Skeletal muscle tissue (tissue), 4 donors: ENCODE measurements at regions not wholly inside any gene's neighbourhood (a gene's known extent, or its start where the extent isn't known, plus 50 kb on each side); places are given as distances from the start of the nearest gene placed in this dataset. TPM values are rescaled to one million over a fixed set of nuclear protein-coding genes. Genes with fewer than 3 reads are reported as not detected.

Experiments used
- H3K27ac ChIP-seq: one replicate; pipeline ENCODE4 v1.7.0; 2013; ENCODE audit warnings: mild to moderate bottlenecking, low read depth, low read length, inconsistent platforms
- H3K27me3 ChIP-seq, 3 donors: one replicate each; pipeline ENCODE4 v1.7.0; 2013; ENCODE audit warnings: low read length in 3 of 3; ENCODE audit not compliant: control insufficient read depth in 3 of 3, insufficient read depth in 3 of 3
- H3K36me3 ChIP-seq, 3 donors: one replicate each; pipeline ENCODE4 v1.7.0; 2013; ENCODE audit warnings: low read length in 3 of 3; ENCODE audit not compliant: control insufficient read depth in 3 of 3, insufficient read depth in 3 of 3
- H3K4me1 ChIP-seq, 3 donors: one replicate each; pipeline ENCODE4 v1.7.0; 2013; ENCODE audit warnings: low read length in 3 of 3, mild to moderate bottlenecking in 3 of 3; ENCODE audit not compliant: control insufficient read depth in 3 of 3, insufficient read depth in 3 of 3
- H3K4me3 ChIP-seq, 3 donors: one replicate each; pipeline ENCODE4 v1.7.0; 2013; ENCODE audit warnings: low read length in 3 of 3
- H3K9ac ChIP-seq, 3 donors: one replicate each; pipeline ENCODE4 v1.7.0; 2013; ENCODE audit warnings: low read length in 3 of 3, mild to moderate bottlenecking in 3 of 3, moderate library complexity in 2 of 3, low read depth in 1 of 3
- H3K9me3 ChIP-seq, 3 donors: one replicate each; pipeline ENCODE4 v1.7.0; 2013; ENCODE audit warnings: low read length in 3 of 3; ENCODE audit not compliant: control insufficient read depth in 3 of 3
- small RNA-seq: library from RNA; depleted of rRNA; stranded (forward); fragments of <200 nt; gene quantifications from one replicate; pipeline ENCODE3, GENCODE V24; 2014
- donor health status: Osteomylitis.

DNA sequence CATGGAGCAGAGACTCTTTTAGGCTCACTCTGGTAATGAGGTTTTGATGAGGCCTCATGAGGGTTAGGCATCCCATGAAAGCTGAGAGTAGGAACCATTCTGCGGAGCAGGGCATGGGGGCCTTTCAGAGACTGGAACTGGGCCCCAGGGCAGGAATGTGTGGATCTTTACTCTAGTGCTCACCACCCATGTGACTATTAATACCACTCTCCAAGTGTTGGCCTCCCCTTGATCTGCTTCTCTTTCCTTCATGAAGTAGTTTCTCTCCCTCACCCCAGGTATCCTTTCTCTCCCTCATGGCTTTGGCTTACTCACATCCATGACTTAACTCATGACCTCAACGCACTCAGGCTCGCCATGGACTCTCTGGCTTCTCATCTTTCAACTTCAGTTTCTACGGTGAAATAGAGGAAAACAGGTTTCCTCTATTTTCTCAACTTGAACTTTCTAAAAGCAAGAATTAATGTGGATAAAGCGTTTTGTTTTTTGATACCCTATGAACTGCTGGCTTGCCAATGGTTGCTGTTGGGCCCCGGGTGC, 50.5 kb upstream of the GADD45A start:
- Histone ChIP-seq H3K9me3 (no peaks in the 10 kb centered on the region), H3K36me3 (no peaks in the 10 kb centered on the region), H3K9ac (no peak overlapping the region), H3K27me3 (no peaks in the 10 kb centered on the region), H3K4me3 (no peak overlapping the region), H3K4me1 (no peaks in the 10 kb centered on the region), H3K27ac (no peak overlapping the region)

DNA sequence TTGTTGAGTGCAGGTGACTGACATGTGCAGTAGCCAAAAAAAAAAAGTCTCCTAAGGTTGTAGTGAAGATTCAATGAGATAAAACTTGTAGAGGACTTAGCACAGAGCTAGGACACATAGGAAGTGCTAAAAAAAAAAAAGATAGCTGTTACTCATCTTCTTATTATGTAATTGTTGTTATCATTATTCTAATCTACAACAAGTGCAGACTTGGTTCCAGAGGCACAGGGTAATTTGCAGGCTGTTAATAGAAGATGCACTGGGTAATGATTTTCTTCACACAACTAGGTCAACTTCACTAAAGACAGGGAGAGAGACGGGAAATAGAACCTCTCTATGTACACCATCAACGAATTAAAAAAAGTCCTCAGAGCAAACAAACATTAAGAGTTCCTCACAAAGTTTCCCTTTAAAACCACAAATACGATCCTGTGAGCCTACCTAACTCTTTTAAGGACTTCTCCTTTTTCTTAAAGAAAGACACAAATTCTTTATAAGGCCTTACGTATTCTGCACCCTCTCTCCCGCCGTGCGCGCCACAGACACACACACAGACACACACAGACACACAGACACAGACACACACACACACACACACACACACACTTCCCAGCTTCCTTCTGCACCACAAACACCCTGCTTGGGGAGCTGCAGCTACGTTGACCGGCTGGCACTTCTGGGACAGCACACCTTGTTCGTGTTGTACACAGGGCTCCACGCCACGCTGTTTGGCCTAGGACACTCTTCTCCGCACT, 49.8 kb upstream of the GADD45A start:
- Histone ChIP-seq H3K4me1 (no peaks in the 10 kb centered on the region), H3K36me3 (no peaks in the 10 kb centered on the region), H3K27ac (no peak overlapping the region), H3K4me3 (no peak overlapping the region), H3K9ac (no peak overlapping the region), H3K27me3 (no peaks in the 10 kb centered on the region), H3K9me3 (no peaks in the 10 kb centered on the region)

Small RNA genes in the stretch of these regions (small RNA-seq; reads per million reads assigned to genes)
- gene RNU6-1031P: not detected
